ENCODE measurements at regions not wholly inside any gene's neighbourhood (a gene's known extent, or its start where the extent isn't known, plus 50 kb on each side); places are given as distances from the start of the nearest gene placed in this dataset.
"Not testable (repeated sequence)": the region's sequence is repeated elsewhere in the genome, so short reads cannot be mapped to it uniquely, and the experiment has no call there.

- peak; percentile 19 to 67 (median 42) for DNase-seq (ENCODE audit: low read depth in 4 of 4, low spot score in 1 of 4)
Measured at GRCh38 chr16:22436823-22437652, 62.6 kb upstream of the CDR2 start.

- DNase-seq (ENCODE audit: low read depth in 4 of 4, low spot score in 1 of 4): not testable (repeated sequence)
Measured at GRCh38 chr16:22436326-22436822, 62.0 kb upstream of the CDR2 start.

- not testable (repeated sequence) for DNase-seq (ENCODE audit: low read depth in 4 of 4, low spot score in 1 of 4)
Measured at GRCh38 chr16:22431314-22431713, 56.9 kb upstream of the CDR2 start.

DNA sequence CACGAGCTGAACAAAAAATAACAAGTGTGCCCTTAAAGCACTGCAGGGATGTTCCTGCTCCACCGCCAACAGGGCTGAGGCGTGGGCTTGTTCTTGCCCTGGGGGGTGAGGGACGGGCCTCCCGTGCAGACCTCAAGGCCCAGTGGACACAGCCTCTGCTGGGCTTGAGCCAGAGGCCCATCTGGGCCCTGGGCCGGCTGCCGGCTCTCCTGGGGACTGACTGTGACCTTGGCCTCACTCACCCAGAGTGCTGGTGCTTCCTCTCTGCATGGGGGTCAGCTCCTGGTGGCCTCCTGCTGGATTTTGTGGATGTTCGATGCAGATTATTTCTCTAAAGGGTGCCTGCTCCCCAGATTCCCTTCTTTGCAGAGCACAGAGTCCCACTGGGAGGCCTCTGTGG is 54.2 kb upstream of the CDR2 start:
- no peak for DNase-seq (ENCODE audit: low read depth in 4 of 4, low spot score in 1 of 4)

DNA sequence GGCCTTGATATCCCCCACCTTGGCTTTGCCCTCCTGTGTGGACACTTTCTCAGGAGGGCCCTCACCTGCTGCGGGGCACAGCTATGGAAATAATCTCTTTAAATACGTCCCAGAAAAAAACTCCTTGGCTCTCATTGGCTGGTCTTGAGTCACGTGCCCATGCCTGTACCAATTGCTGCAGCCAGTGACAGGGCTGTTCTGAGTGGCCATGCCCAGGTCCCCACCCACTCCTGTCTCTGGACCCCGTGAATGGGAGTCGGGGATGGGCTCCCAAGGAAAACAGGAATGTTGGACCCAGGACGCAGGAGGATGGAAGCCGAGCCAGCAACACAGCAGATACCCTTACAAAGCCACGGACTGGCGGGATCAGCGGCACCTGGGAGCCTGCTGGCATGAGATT is 53.1 kb upstream of the CDR2 start:
- no peak for DNase-seq (ENCODE audit: low read depth in 4 of 4, low spot score in 1 of 4)

DNA sequence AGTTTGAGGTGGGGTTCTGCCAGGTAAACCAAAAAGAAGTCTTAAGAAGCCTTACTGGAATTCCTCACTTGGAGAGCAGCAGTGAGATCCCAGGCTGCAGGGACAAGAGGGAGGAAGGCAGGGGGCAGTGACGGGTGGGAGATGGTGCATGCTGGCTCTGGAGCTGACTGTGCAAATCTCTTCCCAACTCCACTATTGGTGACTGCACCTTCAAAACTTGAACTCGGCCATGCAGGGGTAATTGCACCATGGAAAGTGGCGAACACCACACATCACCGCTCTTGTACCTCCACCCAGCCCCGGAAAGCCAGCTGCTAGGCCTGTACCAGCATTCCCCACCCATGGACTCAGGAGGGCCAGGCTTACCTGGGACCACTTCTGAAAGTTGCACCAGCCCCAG is 51.4 kb upstream of the CDR2 start:
- DNase-seq (ENCODE audit: low read depth in 4 of 4, low spot score in 1 of 4): no peak

DNA sequence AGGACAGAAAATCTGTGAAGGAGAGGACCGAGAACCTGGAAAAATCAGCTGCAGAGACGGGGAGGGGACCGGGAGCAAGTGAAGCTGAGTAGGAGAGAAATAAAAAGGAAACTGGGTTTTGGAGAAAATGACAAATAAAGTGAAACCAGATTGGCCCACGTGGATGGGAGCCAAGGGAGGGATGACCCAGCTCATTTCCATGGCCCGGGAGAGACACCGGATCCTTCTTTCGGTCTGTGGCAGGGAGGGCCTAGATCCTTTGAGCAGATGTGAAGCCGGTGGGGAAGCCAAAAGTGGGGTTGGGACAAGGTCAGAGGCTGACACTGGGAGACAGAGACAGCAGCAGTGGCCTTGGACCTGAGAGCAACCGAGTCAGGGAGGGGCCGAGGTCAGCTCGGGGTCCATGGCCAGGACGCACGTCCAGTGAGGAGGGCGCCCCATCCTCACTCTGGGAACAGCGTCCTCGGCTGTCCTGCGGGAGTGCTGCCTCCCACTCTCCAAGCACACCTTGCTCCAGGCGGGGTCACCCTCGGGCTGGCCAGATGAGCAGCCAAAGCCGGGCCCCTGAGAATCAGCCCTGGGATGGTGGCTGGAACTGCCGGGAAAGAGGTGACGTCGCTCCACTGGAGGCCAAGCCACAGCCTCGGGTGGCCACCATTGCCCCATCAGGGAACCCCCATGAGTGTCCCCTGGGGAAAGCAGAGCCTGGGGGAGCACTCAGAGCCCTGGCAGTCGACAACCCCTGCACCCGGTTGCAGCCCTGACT is 50.8 kb upstream of the CDR2 start:
- DNase-seq (ENCODE audit: low read depth in 4 of 4, low spot score in 1 of 4): no peak

GRCh38 chr16:22424161-22424937 is 49.9 kb upstream of the CDR2 start:
- no peak for DNase-seq (ENCODE audit: low read depth in 4 of 4, low spot score in 1 of 4)

Data from stimulated activated CD4-positive, alpha-beta T cell treated with anti-CD3 and anti-CD28 coated beads, Interleukin-1b, Interleukin-23, amount 100 ng/mL, for 24 hours (primary cell).